ENCODE measurements at regions not wholly inside any gene's neighbourhood (a gene's known extent, or its start where the extent isn't known, plus 50 kb on each side); places are given as distances from the start of the nearest gene placed in this dataset.

DNA sequence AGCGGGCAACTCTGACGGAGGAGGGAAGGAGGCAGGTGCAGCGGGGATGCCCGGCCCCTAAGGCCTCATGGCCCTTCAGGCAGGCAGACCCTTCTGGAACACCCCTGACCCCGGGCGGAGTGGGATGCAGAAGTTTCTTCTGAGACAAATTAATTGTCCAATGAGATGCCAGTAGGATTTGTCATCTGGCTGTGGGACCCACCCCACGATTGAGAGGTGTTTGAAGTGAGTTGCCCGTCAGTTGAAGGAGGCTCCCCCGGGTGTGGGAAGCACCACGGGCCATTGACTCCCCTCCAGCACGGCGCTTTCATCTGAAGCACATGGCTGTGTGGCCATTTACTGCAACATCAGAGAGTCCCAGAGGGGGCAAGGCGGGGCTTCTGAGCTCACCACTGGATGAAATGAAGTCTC, 527.8 kb downstream of the BRD1 start:
- Histone ChIP-seq H3K4me1 (ENCODE audit: control insufficient read depth, insufficient read depth, low read length, poor library complexity, severe bottlenecking) (no peaks in the 10 kb centered on the region), H3K4me3 (ENCODE audit: low read depth, low read length) (no peak overlapping the region), H3K36me3 (ENCODE audit: control insufficient read depth, insufficient read depth, low read length) (no peaks in the 10 kb centered on the region), H3K27me3 (ENCODE audit: control insufficient read depth, insufficient read depth, low read length) (no peaks in the 10 kb centered on the region), H3K27ac (ENCODE audit: insufficient read depth, low read length, poor library complexity, severe bottlenecking) (no peak overlapping the region), H3K9me3 (ENCODE audit: control insufficient read depth in 2 of 2, low read length in 2 of 2) (no peaks in the 10 kb centered on the region)
- no peak overlapping the region for H3K27ac Mint-ChIP-seq
- no peak for ATAC-seq (ENCODE audit: low read depth in 2 of 2)
- no peak overlapping the region for H3K4me3 Mint-ChIP-seq
- peaks cover 0 to 3% (median 0%) of the 10 kb centered on the region in 7 donors for H3K9me3 Mint-ChIP-seq
- no peaks in the 10 kb centered on the region for H3K36me3 Mint-ChIP-seq
- no peaks in the 10 kb centered on the region for H3K27me3 Mint-ChIP-seq
- DNase-seq = no peak
- H3K4me1 Mint-ChIP-seq = peaks cover 0 to 3% (median 0%) of the 10 kb centered on the region in 4 donors

DNA sequence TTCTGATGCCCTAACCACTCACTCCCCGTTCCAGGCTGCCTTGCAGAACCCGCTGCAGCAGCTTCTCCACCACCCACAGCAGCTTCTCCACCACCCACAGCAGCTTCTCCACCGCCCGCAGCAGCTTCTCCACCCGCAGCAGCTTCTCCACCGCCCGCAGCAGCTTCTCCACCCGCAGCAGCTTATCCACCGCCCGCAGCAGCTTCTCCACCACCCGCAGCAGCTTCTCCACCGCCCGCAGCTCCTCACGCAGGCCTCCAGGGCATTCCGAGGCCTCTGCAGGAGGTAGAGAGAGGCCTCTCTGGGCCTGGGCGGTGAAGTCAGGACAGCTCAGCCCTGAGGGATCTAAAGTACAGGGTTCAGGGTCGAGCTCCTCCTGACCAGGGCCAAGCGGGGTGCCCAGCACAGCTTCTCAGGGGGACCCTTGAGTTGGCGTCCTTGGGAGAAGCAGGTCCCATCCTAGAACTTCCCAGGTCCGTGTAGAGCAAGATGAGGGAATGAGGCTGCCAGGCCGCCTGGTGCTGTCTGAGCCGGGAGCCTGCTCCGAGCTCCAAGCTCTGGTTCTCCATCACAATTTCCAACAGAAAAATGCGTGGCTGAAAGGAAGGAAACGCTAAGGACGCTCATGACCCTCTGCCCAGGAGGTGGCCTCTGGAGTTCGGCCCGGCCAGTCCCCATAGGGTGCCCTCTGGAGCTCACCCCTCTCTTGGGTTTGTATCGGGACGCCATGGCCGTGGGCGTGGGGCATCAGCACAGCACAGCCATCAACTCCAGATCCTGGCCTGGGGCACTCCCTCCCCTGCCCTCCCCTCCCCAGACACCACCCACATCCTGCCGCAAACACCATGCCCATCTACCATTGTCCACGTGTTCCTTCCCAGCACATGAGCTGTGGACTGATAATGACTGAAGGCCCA, 528.6 kb downstream of the BRD1 start:
- Mint-ChIP-seq H3K9me3 (peaks cover 0 to 5% (median 3%) of the 10 kb centered on the region in 7 donors), H3K4me1 (peaks cover 0 to 3% (median 0%) of the 10 kb centered on the region in 4 donors), H3K36me3 (no peaks in the 10 kb centered on the region), H3K4me3 (no peak overlapping the region), H3K27me3 (no peaks in the 10 kb centered on the region), H3K27ac (no peak overlapping the region)
- H3K4me3 ChIP-seq (ENCODE audit: low read depth, low read length) = no peak overlapping the region
- no peaks in the 10 kb centered on the region for H3K36me3 ChIP-seq (ENCODE audit: control insufficient read depth, insufficient read depth, low read length)
- ATAC-seq (ENCODE audit: low read depth in 2 of 2) = no peak
- H3K27ac ChIP-seq (ENCODE audit: insufficient read depth, low read length, poor library complexity, severe bottlenecking) = no peak overlapping the region
- DNase-seq = no peak
- no peaks in the 10 kb centered on the region for H3K9me3 ChIP-seq (ENCODE audit: control insufficient read depth in 2 of 2, low read length in 2 of 2)
- no peaks in the 10 kb centered on the region for H3K27me3 ChIP-seq (ENCODE audit: control insufficient read depth, insufficient read depth, low read length)
- H3K4me1 ChIP-seq (ENCODE audit: control insufficient read depth, insufficient read depth, low read length, poor library complexity, severe bottlenecking) = no peaks in the 10 kb centered on the region

DNA sequence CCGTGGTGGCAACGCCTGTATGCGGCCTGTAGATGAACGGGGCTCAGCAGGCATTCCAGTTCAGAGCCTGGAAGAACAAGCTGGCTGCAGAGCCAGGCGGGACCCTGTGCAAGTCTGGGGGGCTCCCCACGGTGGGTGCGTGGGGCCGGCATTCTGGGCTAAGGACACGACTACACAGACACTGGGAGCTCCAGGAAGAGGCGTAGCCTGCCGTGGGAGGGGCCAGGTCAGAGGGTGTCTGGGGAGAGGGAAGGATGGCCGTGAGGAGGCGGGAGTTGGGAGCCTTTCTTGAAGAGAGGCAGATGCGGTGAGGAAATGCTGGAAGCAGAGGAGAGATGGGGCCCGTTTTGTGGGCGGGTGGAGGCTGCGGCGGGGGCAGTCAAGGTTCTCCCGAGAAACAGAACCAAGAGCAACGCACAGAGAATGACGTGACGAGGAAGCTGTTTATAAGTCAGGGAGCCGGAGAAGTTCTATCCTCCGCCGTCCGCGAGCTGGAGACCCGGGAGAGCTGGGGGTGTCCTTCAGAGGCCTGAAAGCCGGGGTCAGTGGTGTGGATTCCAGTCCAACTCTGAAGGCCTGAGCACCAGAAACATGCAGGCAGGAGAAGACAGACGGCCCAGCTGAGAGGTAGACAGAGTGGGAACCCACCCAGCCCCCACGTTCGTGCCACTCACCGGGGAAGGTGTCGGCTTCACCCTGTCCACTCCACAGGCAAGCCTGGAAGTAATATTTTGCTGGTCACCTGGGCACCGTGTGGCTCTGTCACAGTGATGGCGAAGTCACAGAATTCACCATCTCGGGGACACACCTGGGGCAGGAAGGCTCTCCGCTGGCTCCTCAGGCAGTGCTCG, 529.6 kb downstream of the BRD1 start:
- H3K27me3 ChIP-seq (ENCODE audit: control insufficient read depth, insufficient read depth, low read length) = no peaks in the 10 kb centered on the region
- Mint-ChIP-seq H3K4me1 (peaks cover 0 to 3% (median 0%) of the 10 kb centered on the region in 4 donors), H3K4me3 (no peak overlapping the region), H3K27me3 (peaks cover 4% of the 10 kb centered on the region), H3K27ac (no peak overlapping the region), H3K36me3 (no peaks in the 10 kb centered on the region), H3K9me3 (peaks cover 0 to 12% (median 3%) of the 10 kb centered on the region in 7 donors)
- DNase-seq (no peak), ATAC-seq (ENCODE audit: low read depth in 2 of 2) (no peak)
- no peaks in the 10 kb centered on the region for H3K4me1 ChIP-seq (ENCODE audit: control insufficient read depth, insufficient read depth, low read length, poor library complexity, severe bottlenecking)
- H3K27ac ChIP-seq (ENCODE audit: insufficient read depth, low read length, poor library complexity, severe bottlenecking) = no peak overlapping the region
- H3K36me3 ChIP-seq (ENCODE audit: control insufficient read depth, insufficient read depth, low read length) = no peaks in the 10 kb centered on the region
- H3K9me3 ChIP-seq (ENCODE audit: control insufficient read depth in 2 of 2, low read length in 2 of 2) = no peaks in the 10 kb centered on the region
- no peak overlapping the region for H3K4me3 ChIP-seq (ENCODE audit: low read depth, low read length)

- no peaks in the 10 kb centered on the region for H3K36me3 ChIP-seq (ENCODE audit: control insufficient read depth, insufficient read depth, low read length)
These were observed 530.3 kb downstream of the BRD1 start for GRCh38 chr22:49297286-49297870.

GRCh38 chr22:49296561-49296960, 531.1 kb downstream of the BRD1 start:
- no peaks in the 10 kb centered on the region for H3K27me3 ChIP-seq (ENCODE audit: control insufficient read depth, insufficient read depth, low read length)
- H3K9me3 Mint-ChIP-seq = peaks cover 0 to 17% (median 3%) of the 10 kb centered on the region in 7 donors
- H3K27ac Mint-ChIP-seq = no peak overlapping the region
- H3K36me3 Mint-ChIP-seq = no peaks in the 10 kb centered on the region
- no peaks in the 10 kb centered on the region for H3K9me3 ChIP-seq (ENCODE audit: control insufficient read depth in 2 of 2, low read length in 2 of 2)
- no peaks in the 10 kb centered on the region for H3K4me1 Mint-ChIP-seq
- no peaks in the 10 kb centered on the region for H3K36me3 ChIP-seq (ENCODE audit: control insufficient read depth, insufficient read depth, low read length)
- H3K27me3 Mint-ChIP-seq = peaks cover 4% of the 10 kb centered on the region
- no peak overlapping the region for H3K27ac ChIP-seq (ENCODE audit: insufficient read depth, low read length, poor library complexity, severe bottlenecking)
- no peak overlapping the region for H3K4me3 Mint-ChIP-seq
- no peak for DNase-seq
- no peak for ATAC-seq (ENCODE audit: low read depth in 2 of 2)
- H3K4me3 ChIP-seq (ENCODE audit: low read depth, low read length) = no peak overlapping the region
- H3K4me1 ChIP-seq (ENCODE audit: control insufficient read depth, insufficient read depth, low read length, poor library complexity, severe bottlenecking) = no peaks in the 10 kb centered on the region

More at GRCh38 chr22:49297286-49297870, 530.3 kb downstream of the BRD1 start:
- H3K4me3 Mint-ChIP-seq = no peak overlapping the region
- H3K36me3 Mint-ChIP-seq = no peaks in the 10 kb centered on the region
- Histone ChIP-seq H3K4me3 (ENCODE audit: low read depth, low read length) (no peak overlapping the region), H3K9me3 (ENCODE audit: control insufficient read depth in 2 of 2, low read length in 2 of 2) (no peaks in the 10 kb centered on the region), H3K27ac (ENCODE audit: insufficient read depth, low read length, poor library complexity, severe bottlenecking) (no peak overlapping the region), H3K4me1 (ENCODE audit: control insufficient read depth, insufficient read depth, low read length, poor library complexity, severe bottlenecking) (no peaks in the 10 kb centered on the region), H3K27me3 (ENCODE audit: control insufficient read depth, insufficient read depth, low read length) (no peaks in the 10 kb centered on the region)
- H3K4me1 Mint-ChIP-seq = no peaks in the 10 kb centered on the region
- no peak overlapping the region for H3K27ac Mint-ChIP-seq
- peaks cover 0 to 17% (median 3%) of the 10 kb centered on the region in 7 donors for H3K9me3 Mint-ChIP-seq
- H3K27me3 Mint-ChIP-seq = peaks cover 4% of the 10 kb centered on the region
- DNase-seq = no peak
- no peak for ATAC-seq (ENCODE audit: low read depth in 2 of 2)

DNA sequence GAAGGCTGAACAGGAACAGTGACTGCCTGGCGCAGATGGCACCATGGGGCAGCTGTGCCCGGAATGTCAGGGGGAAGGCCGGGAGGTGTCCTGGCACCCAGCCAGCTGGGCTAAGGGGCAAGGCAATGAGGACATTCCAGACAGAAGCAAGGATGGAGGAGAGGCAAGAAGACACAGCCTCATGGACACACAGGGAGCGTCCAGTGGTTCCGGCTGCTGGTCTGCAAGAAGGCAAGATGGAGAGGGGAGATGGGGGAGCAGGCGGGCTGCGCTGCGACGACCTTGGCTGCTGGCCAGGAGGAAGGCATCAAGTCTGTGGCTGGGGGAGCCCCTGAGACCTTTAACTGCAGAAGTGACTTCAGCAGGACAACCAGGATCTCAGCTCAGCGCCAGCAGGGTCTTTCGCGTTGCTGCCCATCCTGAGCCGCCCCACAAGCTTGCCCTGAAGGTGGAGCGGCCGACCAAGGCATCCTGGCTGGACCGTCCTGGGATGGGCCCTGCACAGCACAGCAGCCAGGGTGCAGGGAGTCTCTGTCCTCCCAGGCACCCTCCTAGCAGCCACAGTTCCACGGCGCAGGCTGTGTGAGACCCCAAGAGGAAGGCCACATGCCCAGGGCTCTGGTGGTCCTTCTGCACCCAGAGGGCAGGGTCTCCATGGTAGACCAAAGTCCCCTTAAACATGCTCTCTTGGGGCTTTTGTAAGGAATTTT, 531.7 kb downstream of the BRD1 start:
- DNase-seq (no peak), ATAC-seq (ENCODE audit: low read depth in 2 of 2) (no peak)
- H3K9me3 Mint-ChIP-seq = peaks cover 0 to 17% (median 3%) of the 10 kb centered on the region in 7 donors
- Histone ChIP-seq H3K4me1 (ENCODE audit: control insufficient read depth, insufficient read depth, low read length, poor library complexity, severe bottlenecking) (no peaks in the 10 kb centered on the region), H3K9me3 (ENCODE audit: control insufficient read depth in 2 of 2, low read length in 2 of 2) (no peaks in the 10 kb centered on the region), H3K27ac (ENCODE audit: insufficient read depth, low read length, poor library complexity, severe bottlenecking) (no peak overlapping the region), H3K27me3 (ENCODE audit: control insufficient read depth, insufficient read depth, low read length) (no peaks in the 10 kb centered on the region), H3K4me3 (ENCODE audit: low read depth, low read length) (no peak overlapping the region), H3K36me3 (ENCODE audit: control insufficient read depth, insufficient read depth, low read length) (no peaks in the 10 kb centered on the region)
- no peak overlapping the region for H3K4me3 Mint-ChIP-seq
- H3K4me1 Mint-ChIP-seq = no peaks in the 10 kb centered on the region
- no peaks in the 10 kb centered on the region for H3K36me3 Mint-ChIP-seq
- peaks cover 4% of the 10 kb centered on the region for H3K27me3 Mint-ChIP-seq
- H3K27ac Mint-ChIP-seq = no peak overlapping the region

- Mint-ChIP-seq H3K9me3 (peaks cover 0 to 17% (median 3%) of the 10 kb centered on the region in 7 donors), H3K27ac (no peak overlapping the region), H3K36me3 (no peaks in the 10 kb centered on the region), H3K4me1 (no peaks in the 10 kb centered on the region), H3K27me3 (peaks cover 4% of the 10 kb centered on the region), H3K4me3 (no peak overlapping the region)
- no peak overlapping the region for H3K27ac ChIP-seq (ENCODE audit: insufficient read depth, low read length, poor library complexity, severe bottlenecking)
- H3K9me3 ChIP-seq (ENCODE audit: control insufficient read depth in 2 of 2, low read length in 2 of 2) = no peaks in the 10 kb centered on the region
- no peak for DNase-seq
- no peaks in the 10 kb centered on the region for H3K36me3 ChIP-seq (ENCODE audit: control insufficient read depth, insufficient read depth, low read length)
- no peaks in the 10 kb centered on the region for H3K27me3 ChIP-seq (ENCODE audit: control insufficient read depth, insufficient read depth, low read length)
- no peaks in the 10 kb centered on the region for H3K4me1 ChIP-seq (ENCODE audit: control insufficient read depth, insufficient read depth, low read length, poor library complexity, severe bottlenecking)
- ATAC-seq (ENCODE audit: low read depth in 2 of 2) = no peak
- H3K4me3 ChIP-seq (ENCODE audit: low read depth, low read length) = no peak overlapping the region
These were observed 532.3 kb downstream of the BRD1 start for GRCh38 chr22:49295465-49295743.
